HCT116 (cell line): ENCODE measurements at regions not wholly inside any gene's neighbourhood (a gene's known extent, or its start where the extent isn't known, plus 50 kb on each side); places are given as distances from the start of the nearest gene placed in this dataset.
A peak's percentile ranks its signal among the peaks of the same experiment; 100 is the strongest.

Experiments used
- ATAC-seq: fragments of 200-7000 bp; cut with Tn5 transposase; 2 replicates; pipeline ENCODE4 v1.9.1; 2020; ENCODE audit warnings: mild to moderate bottlenecking, moderate library complexity
- BruUV-seq: library from RNA; stranded (reverse); fragments of 400-500 nt; replicated peaks from 2 replicates; lab custom pipeline; 2021; lab: Mats Ljungman, UMichigan
- CTCF ChIA-PET: fragments of 300-600 bp; sonication (Branson Sonifier 250); formaldehyde crosslinking; loops from one replicate; lab custom pipeline; 2021; ENCODE audit warnings: antibody characterized with exemption; lab: Charles Lee
- POLR2A ChIA-PET: fragments of 300-600, 350-600 bp; sonication (Branson Sonifier 250); formaldehyde crosslinking; loops from one replicate; lab custom pipeline; 2021; ENCODE audit warnings: antibody characterized with exemption; lab: Charles Lee
- RAD21 ChIA-PET, 2 experiments: fragments of 300-600 bp; sonication (Branson Sonifier 250); formaldehyde crosslinking; loops; one replicate each; lab custom pipeline; 2023; ENCODE audit warnings: low total read pairs in 2 of 2; ENCODE audit not compliant: uncharacterized antibody in 2 of 2, unreplicated experiment in 2 of 2, low non-redundant PET in 1 of 2; lab: Charles Lee
- DNase-seq: peaks from one replicate; pipeline ENCODE4 v3.0.0-alpha.2; 2010; ENCODE audit warnings: low read depth, low spot score
- H2AFZ ChIP-seq: fragments of 200-600 bp; shearing (Covaris generic), sonication (generic); 2 replicates; pipeline ENCODE4 v1.6.1; 2017; ENCODE audit warnings: low read depth, mixed run types, mixed read lengths, antibody characterized with exemption, low read length; ENCODE audit not compliant: poor library complexity, severe bottlenecking
- H3K27ac ChIP-seq: 2 replicates; pipeline ENCODE4 v1.5.1; 2012; ENCODE audit warnings: low read depth, low read length
- H3K27me3 ChIP-seq: fragments of 200-600 bp; sonication (generic); 2 replicates; pipeline ENCODE4 v1.6.1; 2016; ENCODE audit warnings: mixed run types, low read length, mixed read lengths; ENCODE audit not compliant: insufficient read depth
- H3K36me3 ChIP-seq, 2 experiments: fragments of 200-500 bp in 1 of 2; fragments of 200-600 bp in 1 of 2; sonication (Bioruptor generic) in 1 of 2; sonication (generic) in 1 of 2; 2 replicates each; pipeline versions ENCODE4 v1.5.1 to v1.6.1; 2014 to 2016; ENCODE audit warnings: low read length in 2 of 2, inconsistent platforms in 1 of 2, mixed read lengths in 1 of 2, mixed run types in 1 of 2; ENCODE audit not compliant: insufficient read depth in 2 of 2, control insufficient read depth in 1 of 2
- H3K4me1 ChIP-seq, 2 experiments: fragments of 200-600 bp in 1 of 2; sonication (generic) in 1 of 2; 2 replicates each; pipeline versions ENCODE4 v1.5.1 to v1.6.1; 2012 to 2017; ENCODE audit warnings: low read length in 2 of 2, inconsistent platforms in 1 of 2, mild to moderate bottlenecking in 1 of 2, mixed read lengths in 1 of 2, mixed run types in 1 of 2, moderate library complexity in 1 of 2; ENCODE audit not compliant: insufficient read depth in 2 of 2, control insufficient read depth in 1 of 2
- H3K4me2 ChIP-seq: fragments of 200-600 bp; sonication (generic); 2 replicates; pipeline ENCODE4 v1.6.1; 2017; ENCODE audit warnings: mixed run types, low read length, mixed read lengths
- H3K4me3 ChIP-seq, 2 experiments: fragments of 200-600 bp in 1 of 2; sonication (generic) in 1 of 2; replicated peaks in 1 of 2; 2 replicates each; pipeline ENCODE4 v1.5.1; 2011 to 2016; ENCODE audit warnings: low read length in 2 of 2, control low read depth in 1 of 2, low read depth in 1 of 2, mild to moderate bottlenecking in 1 of 2, mixed read lengths in 1 of 2, mixed run types in 1 of 2
- H3K79me2 ChIP-seq: fragments of 200-600 bp; sonication (generic); 2 replicates; pipeline ENCODE4 v1.6.1; 2017; ENCODE audit warnings: mild to moderate bottlenecking, mixed run types, low read length, moderate library complexity, mixed read lengths; ENCODE audit not compliant: insufficient read depth
- H3K9ac ChIP-seq: fragments of 200-600 bp; sonication (generic); 2 replicates; pipeline ENCODE4 v1.6.1; 2016; ENCODE audit warnings: low read length, mixed read lengths
- H3K9me2 ChIP-seq: fragments of 200-600 bp; sonication (generic), shearing (Covaris generic); 2 replicates; pipeline ENCODE4 v1.6.1; 2017; ENCODE audit warnings: mixed run types, mild to moderate bottlenecking, moderate library complexity; ENCODE audit not compliant: insufficient read depth
- H3K9me3 ChIP-seq, 2 experiments: fragments of 200-500 bp in 1 of 2; fragments of 200-600 bp in 1 of 2; sonication (Bioruptor generic) in 1 of 2; sonication (generic) in 1 of 2; 2 replicates each; pipeline ENCODE4 v1.6.1; 2014 to 2017; ENCODE audit warnings: low read length in 2 of 2, mixed read lengths in 2 of 2, inconsistent platforms in 1 of 2, low read depth in 1 of 2, mild to moderate bottlenecking in 1 of 2, mixed run types in 1 of 2, moderate library complexity in 1 of 2; ENCODE audit not compliant: control insufficient read depth in 1 of 2, insufficient read depth in 1 of 2
- H4K20me1 ChIP-seq: fragments of 200-600 bp; sonication (generic), shearing (Covaris generic); 2 replicates; pipeline ENCODE4 v1.6.1; 2017; ENCODE audit warnings: mixed run types, mild to moderate bottlenecking, moderate library complexity; ENCODE audit not compliant: insufficient read depth
- ATF3 ChIP-seq: IDR thresholded peaks from 2 replicates; pipeline ENCODE4 v1.6.1; 2012
- CEBPB ChIP-seq: IDR thresholded peaks from 2 replicates; pipeline ENCODE4 v1.6.1; 2012; ENCODE audit warnings: low read depth
- EGR1 ChIP-seq: IDR thresholded peaks from 2 replicates; pipeline ENCODE4 v1.6.1; 2012; ENCODE audit warnings: low read depth
- ELF1 ChIP-seq: IDR thresholded peaks from 2 replicates; pipeline ENCODE4 v1.6.1; 2012; ENCODE audit warnings: low read depth, borderline replicate concordance
- EZH2 ChIP-seq: fragments of 200-600 bp; sonication (generic); IDR thresholded peaks from 2 replicates; pipeline ENCODE4 v1.6.1; 2017; ENCODE audit warnings: antibody characterized with exemption, mixed run types
- FOSL1 ChIP-seq: IDR thresholded peaks from 2 replicates; pipeline ENCODE4 v1.6.1; 2012; ENCODE audit warnings: low read depth
- POLR2A ChIP-seq: IDR thresholded peaks from 2 replicates; pipeline ENCODE4 v1.7.0; 2011; ENCODE audit warnings: borderline replicate concordance; ENCODE audit not compliant: insufficient read depth, insufficient read length; ENCODE audit errors: extremely low read depth
- POLR2AphosphoS5 ChIP-seq: IDR thresholded peaks from 2 replicates; pipeline ENCODE4 v1.6.1; 2011; ENCODE audit warnings: mild to moderate bottlenecking, low read depth, low read length, moderate library complexity
- RAD21 ChIP-seq: IDR thresholded peaks from 2 replicates; pipeline ENCODE4 v1.6.1; 2012; ENCODE audit warnings: low read depth, mild to moderate bottlenecking
- YY1 ChIP-seq: IDR thresholded peaks from 2 replicates; pipeline ENCODE4 v1.6.1; 2011; ENCODE audit warnings: low read length, low read depth, moderate library complexity, mild to moderate bottlenecking; ENCODE audit not compliant: insufficient replicate concordance; ENCODE audit errors: extremely low read depth
- ZNF274 ChIP-seq: fragments of 200-500 bp; sonication (Bioruptor generic); IDR thresholded peaks from 2 replicates; pipeline ENCODE4 v1.6.1; 2014; ENCODE audit warnings: mild to moderate bottlenecking, low read depth, low read length, inconsistent platforms
- intact Hi-C: fragments of 100-400 bp; cut with micrococcal nuclease; formaldehyde crosslinking; loops from 2 replicates; pipeline ENCODE4 v1.10.0; 2022

DNA sequence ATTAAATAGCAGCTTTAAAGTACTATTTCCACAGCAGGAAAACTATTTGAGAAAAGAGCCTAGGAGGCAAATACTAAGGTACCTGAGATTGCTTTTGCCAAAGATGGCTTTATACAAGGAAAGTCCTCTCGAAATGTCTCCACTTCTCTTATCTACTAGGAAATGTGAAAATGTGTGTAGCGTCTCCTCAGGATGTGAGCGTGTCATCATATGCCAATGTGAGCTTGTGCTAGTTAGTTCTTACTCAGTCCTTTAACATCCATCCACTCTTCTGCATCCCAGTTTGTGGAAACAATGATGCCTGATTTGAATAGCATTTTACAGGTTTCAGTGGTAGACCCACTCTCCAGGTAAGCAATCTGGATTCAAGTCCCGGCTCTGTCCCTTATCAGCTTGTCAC lies 421.0 kb downstream of the DYNC2H1 start:
- H4K20me1 ChIP-seq: no peaks in the 10 kb centered on the region
- ATAC-seq (no peak), DNase-seq (no peak)
- CTCF ChIA-PET: no interaction called here
- no peak overlapping the region for H3K27ac ChIP-seq
- intact Hi-C loops: no loop called here
- no peaks in the 10 kb centered on the region for H3K9me3 ChIP-seq
- H3K4me1 ChIP-seq: peaks cover 0 to 18% of the 10 kb centered on the region in 2 experiments; a peak in 2 of 4 replicates
- TF ChIP-seq ZNF274 (no peak), FOSL1 (no peak), EZH2 (no peak)
- no peaks in the 10 kb centered on the region for H3K79me2 ChIP-seq
- H3K9ac ChIP-seq: no peak overlapping the region
- BruUV-seq: no TSS peak
- H3K9me2 ChIP-seq: no peaks in the 10 kb centered on the region; the same call in 1 of the 2 replicates
- H3K4me3 ChIP-seq: no peak overlapping the region
- POLR2A ChIA-PET: no interaction called here
- no peak overlapping the region for H2AFZ ChIP-seq
- no peak overlapping the region for H3K4me2 ChIP-seq
- no peaks in the 10 kb centered on the region for H3K27me3 ChIP-seq
- RAD21 ChIA-PET: no interaction called here
- H3K36me3 ChIP-seq: no peaks in the 10 kb centered on the region

GRCh38 chr11:103532133-103532788 lies 423.0 kb downstream of the DYNC2H1 start:
- Histone ChIP-seq H4K20me1 (no peaks in the 10 kb centered on the region), H3K9me3 (no peaks in the 10 kb centered on the region), H3K36me3 (no peaks in the 10 kb centered on the region), H3K79me2 (no peaks in the 10 kb centered on the region), H3K27ac (no peak overlapping the region), H3K4me3 (no peak overlapping the region), H3K4me1 (peaks cover 0 to 15% of the 10 kb centered on the region in 2 experiments; a peak in 2 of 4 replicates), H3K27me3 (no peaks in the 10 kb centered on the region), H3K4me2 (peak overlapping the region; percentile 9; the same call in 1 of the 2 replicates), H2AFZ (no peak overlapping the region)
- ATAC-seq: no peak
- intact Hi-C loops: no loop called here
- ChIA-PET POLR2A (no interaction called here), RAD21 (no interaction called here)
- TF ChIP-seq RAD21 (no peak), POLR2A (no peak), POLR2AphosphoS5 (no peak), YY1 (no peak), CEBPB (no peak), FOSL1 (no peak), ELF1 (no peak), ZNF274 (no peak), ATF3 (no peak), EGR1 (no peak)
- TF ChIP-seq, all 23 proteins: peak for 0
- CTCF ChIA-PET: no interaction called here
- BruUV-seq: no TSS peak
- Histone ChIP-seq H3K9me2 (no peaks in the 10 kb centered on the region; the same call in 1 of the 2 replicates), H3K9ac (no peak overlapping the region)
- no peak for DNase-seq
